Parathyroid adenoma (tissue), 2 donors: ENCODE measurements at regions not wholly inside any gene's neighbourhood (a gene's known extent, or its start where the extent isn't known, plus 50 kb on each side); places are given as distances from the start of the nearest gene placed in this dataset.

ENCODE experiments used
- H2AFZ ChIP-seq: fragments of 300-600 bp; sonication (generic); one replicate; pipeline ENCODE4 v1.7.0; 2017; ENCODE audit warnings: antibody characterized with exemption, mild to moderate bottlenecking
- H3K27ac ChIP-seq: fragments of 300-600 bp; sonication (generic); one replicate; pipeline ENCODE4 v1.7.0; 2017
- H3K27me3 ChIP-seq: fragments of 300-600 bp; sonication (generic); one replicate; pipeline ENCODE4 v1.7.0; 2017; ENCODE audit warnings: low read length; ENCODE audit not compliant: control insufficient read depth, insufficient read depth
- H3K36me3 ChIP-seq: fragments of 300-600 bp; sonication (generic); one replicate; pipeline ENCODE4 v1.7.0; 2017; ENCODE audit warnings: low read length; ENCODE audit not compliant: control insufficient read depth, insufficient read depth
- H3K4me1 ChIP-seq: fragments of 300-600 bp; sonication (generic); one replicate; pipeline ENCODE4 v1.7.0; 2017; ENCODE audit warnings: control low read depth
- H3K4me2 ChIP-seq: fragments of 300-600 bp; sonication (generic); one replicate; pipeline ENCODE4 v1.7.0; 2017; ENCODE audit warnings: low read length
- H3K4me3 ChIP-seq: fragments of 300-600 bp; sonication (generic); one replicate; pipeline ENCODE4 v1.7.0; 2017; ENCODE audit warnings: low read depth, low read length
- H3K79me2 ChIP-seq: fragments of 300-600 bp; sonication (generic); one replicate; pipeline ENCODE4 v1.7.0; 2017; ENCODE audit warnings: control low read depth
- H3K9ac ChIP-seq: fragments of 300-600 bp; sonication (generic); one replicate; pipeline ENCODE4 v1.7.0; 2017; ENCODE audit warnings: mild to moderate bottlenecking
- H3K9me3 ChIP-seq: fragments of 300-600 bp; sonication (generic); one replicate; pipeline ENCODE4 v1.7.0; 2017; ENCODE audit warnings: low read length; ENCODE audit not compliant: control insufficient read depth
- TF ChIP-seq, protein P1 (sequence below): fragments of 300-600 bp; sonication (generic); IDR thresholded peaks from one replicate; pipeline ENCODE4 v1.7.0; 2017; ENCODE audit warnings: antibody characterized with exemption, mild to moderate bottlenecking
- donor health status: primary hyperparathyroidism.

DNA sequence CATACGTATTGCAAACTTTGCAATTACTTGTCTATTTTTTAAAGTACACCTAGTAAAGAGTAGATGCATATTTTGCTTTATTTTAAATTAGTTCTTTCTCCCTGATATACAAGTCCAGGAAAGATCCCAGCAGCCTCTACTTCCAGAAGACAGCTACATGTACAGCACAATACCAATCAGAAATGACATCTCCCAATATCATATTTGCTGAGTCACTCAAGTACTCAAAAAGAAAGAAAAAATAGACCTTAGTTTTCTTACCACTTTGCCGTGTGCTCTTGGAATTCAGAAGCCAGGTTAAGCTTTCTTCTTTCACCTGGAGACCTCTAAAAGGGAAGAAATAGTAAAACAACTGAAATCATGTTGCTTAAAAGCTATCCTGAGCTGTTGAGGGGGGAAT is 412.6 kb upstream of the RUNX1 start:
- no peaks in the 10 kb centered on the region for H3K4me1 ChIP-seq
- H2AFZ ChIP-seq = no peak overlapping the region
- no peak overlapping the region for H3K9ac ChIP-seq
- H3K4me2 ChIP-seq = no peak overlapping the region
- no peaks in the 10 kb centered on the region for H3K27me3 ChIP-seq
- H3K79me2 ChIP-seq = no peaks in the 10 kb centered on the region
- TF ChIP-seq, protein P1, sequence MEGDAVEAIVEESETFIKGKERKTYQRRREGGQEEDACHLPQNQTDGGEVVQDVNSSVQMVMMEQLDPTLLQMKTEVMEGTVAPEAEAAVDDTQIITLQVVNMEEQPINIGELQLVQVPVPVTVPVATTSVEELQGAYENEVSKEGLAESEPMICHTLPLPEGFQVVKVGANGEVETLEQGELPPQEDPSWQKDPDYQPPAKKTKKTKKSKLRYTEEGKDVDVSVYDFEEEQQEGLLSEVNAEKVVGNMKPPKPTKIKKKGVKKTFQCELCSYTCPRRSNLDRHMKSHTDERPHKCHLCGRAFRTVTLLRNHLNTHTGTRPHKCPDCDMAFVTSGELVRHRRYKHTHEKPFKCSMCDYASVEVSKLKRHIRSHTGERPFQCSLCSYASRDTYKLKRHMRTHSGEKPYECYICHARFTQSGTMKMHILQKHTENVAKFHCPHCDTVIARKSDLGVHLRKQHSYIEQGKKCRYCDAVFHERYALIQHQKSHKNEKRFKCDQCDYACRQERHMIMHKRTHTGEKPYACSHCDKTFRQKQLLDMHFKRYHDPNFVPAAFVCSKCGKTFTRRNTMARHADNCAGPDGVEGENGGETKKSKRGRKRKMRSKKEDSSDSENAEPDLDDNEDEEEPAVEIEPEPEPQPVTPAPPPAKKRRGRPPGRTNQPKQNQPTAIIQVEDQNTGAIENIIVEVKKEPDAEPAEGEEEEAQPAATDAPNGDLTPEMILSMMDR = no peak
- no peak overlapping the region for H3K27ac ChIP-seq
- H3K36me3 ChIP-seq = no peaks in the 10 kb centered on the region
- no peaks in the 10 kb centered on the region for H3K9me3 ChIP-seq
- H3K4me3 ChIP-seq = no peak overlapping the region

DNA sequence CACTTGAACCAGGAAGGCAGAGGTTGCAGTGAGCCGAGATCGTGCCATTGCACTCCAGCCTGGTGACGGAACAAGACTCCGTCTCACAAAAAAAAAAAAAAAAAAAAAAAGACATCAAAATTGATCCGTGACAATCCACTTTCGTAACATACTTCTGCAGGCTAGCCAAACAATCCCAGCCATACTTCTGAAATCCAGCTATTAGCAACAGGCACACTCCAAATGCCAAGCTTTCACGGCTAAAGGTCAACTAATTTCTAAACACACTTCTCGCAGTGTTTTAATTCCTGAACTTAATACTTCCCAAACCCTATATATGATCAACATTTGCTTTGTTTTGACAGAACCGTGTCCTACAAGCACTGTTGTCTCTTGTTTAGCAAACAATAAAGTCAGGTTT is 411.3 kb upstream of the RUNX1 start:
- H3K4me1 ChIP-seq = no peaks in the 10 kb centered on the region
- no peak overlapping the region for H2AFZ ChIP-seq
- no peak overlapping the region for H3K9ac ChIP-seq

DNA sequence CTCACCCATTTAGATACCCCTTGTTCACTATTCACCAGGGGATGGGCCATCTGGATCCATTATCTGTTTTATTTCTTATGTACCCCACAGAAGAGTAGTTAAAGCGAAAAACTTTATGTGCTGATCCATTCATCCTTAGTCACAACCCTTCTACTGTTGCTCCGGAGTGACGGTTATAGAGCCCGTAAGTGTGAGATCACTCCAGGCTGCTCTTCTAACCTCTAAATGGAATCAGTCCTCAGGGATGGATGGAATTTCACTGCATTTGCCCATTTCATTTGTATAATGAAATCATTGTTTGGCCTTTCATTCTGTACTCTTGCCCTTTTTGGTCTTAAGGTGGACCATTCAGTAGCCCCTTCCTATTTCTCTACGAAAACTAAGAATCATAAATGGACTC is 409.3 kb upstream of the RUNX1 start:
- H3K36me3 ChIP-seq = no peaks in the 10 kb centered on the region
- H3K9me3 ChIP-seq = no peaks in the 10 kb centered on the region
- no peak overlapping the region for H3K4me3 ChIP-seq
- H3K79me2 ChIP-seq = no peaks in the 10 kb centered on the region
- no peak overlapping the region for H3K4me2 ChIP-seq
- H2AFZ ChIP-seq = no peak overlapping the region
- no peak overlapping the region for H3K27ac ChIP-seq
- no peak overlapping the region for H3K9ac ChIP-seq
- TF ChIP-seq, protein P1 = no peak
- no peaks in the 10 kb centered on the region for H3K4me1 ChIP-seq
- no peaks in the 10 kb centered on the region for H3K27me3 ChIP-seq

More for the DNA sequence above, 411.3 kb upstream of the RUNX1 start:
- no peak overlapping the region for H3K27ac ChIP-seq
- H3K79me2 ChIP-seq = no peaks in the 10 kb centered on the region
- H3K4me2 ChIP-seq = no peak overlapping the region
- no peaks in the 10 kb centered on the region for H3K27me3 ChIP-seq
- H3K36me3 ChIP-seq = no peaks in the 10 kb centered on the region
- H3K4me3 ChIP-seq = no peak overlapping the region
- TF ChIP-seq, protein P1 = no peak
- H3K9me3 ChIP-seq = no peaks in the 10 kb centered on the region

DNA sequence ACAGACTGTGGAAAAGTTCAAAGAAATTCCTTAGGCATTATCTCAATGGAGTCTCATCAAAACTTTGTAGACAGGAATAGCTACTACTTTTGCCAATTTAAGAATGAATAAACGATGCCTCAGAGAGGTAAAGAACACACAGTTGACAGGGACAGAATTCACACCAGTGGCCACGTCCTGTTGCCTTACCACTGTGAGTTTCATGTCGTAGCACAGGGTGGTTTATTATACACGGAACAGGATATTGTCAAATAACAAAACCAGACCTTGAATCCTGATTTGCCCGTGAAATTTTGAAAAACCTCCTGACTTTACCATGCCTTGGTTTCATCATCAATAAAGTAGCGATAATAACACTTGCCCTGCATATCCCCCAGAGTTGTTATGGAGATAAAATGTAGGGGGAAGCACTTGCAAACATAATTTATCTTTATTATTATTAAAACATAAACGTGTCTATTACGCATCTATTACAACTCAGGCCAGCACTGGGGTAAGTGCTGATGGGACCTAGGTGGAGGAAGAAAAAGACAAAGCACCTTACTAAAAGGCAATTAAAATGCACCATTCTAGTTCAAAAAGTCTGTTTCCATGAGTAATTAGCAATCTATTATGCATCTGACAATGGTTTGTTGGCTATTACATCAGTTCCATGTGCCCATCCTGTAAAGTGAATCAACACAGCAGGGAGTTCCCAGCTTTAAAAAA is 408.1 kb upstream of the RUNX1 start:
- H3K4me1 ChIP-seq = no peaks in the 10 kb centered on the region
- no peak overlapping the region for H2AFZ ChIP-seq
- no peaks in the 10 kb centered on the region for H3K79me2 ChIP-seq
- no peak overlapping the region for H3K4me2 ChIP-seq
- TF ChIP-seq, protein P1 = no peak
- H3K27ac ChIP-seq = no peak overlapping the region
- no peaks in the 10 kb centered on the region for H3K9me3 ChIP-seq
- no peaks in the 10 kb centered on the region for H3K36me3 ChIP-seq
- no peak overlapping the region for H3K4me3 ChIP-seq
- no peaks in the 10 kb centered on the region for H3K27me3 ChIP-seq
- H3K9ac ChIP-seq = no peak overlapping the region

DNA sequence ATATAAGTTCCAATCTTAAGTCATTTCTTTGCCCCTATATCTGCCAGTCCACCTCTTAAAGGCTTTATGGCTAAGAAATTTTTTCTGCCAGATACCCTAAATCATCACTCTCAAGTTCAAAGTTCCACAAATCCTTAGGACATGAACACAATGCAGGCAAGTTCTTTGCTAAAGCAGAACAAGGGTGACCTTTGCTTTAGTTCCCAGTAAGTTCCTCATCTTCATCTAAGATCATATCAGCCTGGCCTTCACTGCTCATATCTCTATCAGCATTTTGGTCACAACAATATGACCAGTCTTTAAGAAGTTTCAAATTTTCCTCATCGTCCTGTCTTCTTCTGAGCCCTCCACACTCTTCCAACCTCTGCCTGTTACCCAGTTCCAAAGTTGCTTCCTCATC is 402.2 kb upstream of the RUNX1 start:
- H3K9me3 ChIP-seq = no peaks in the 10 kb centered on the region
- TF ChIP-seq, protein P1 = no peak
- no peaks in the 10 kb centered on the region for H3K4me1 ChIP-seq
- no peaks in the 10 kb centered on the region for H3K79me2 ChIP-seq
- H3K9ac ChIP-seq = no peak overlapping the region
- no peaks in the 10 kb centered on the region for H3K27me3 ChIP-seq
- no peak overlapping the region for H3K4me2 ChIP-seq
- no peak overlapping the region for H2AFZ ChIP-seq
- no peak overlapping the region for H3K4me3 ChIP-seq
- no peaks in the 10 kb centered on the region for H3K36me3 ChIP-seq
- no peak overlapping the region for H3K27ac ChIP-seq
